ENCODE measurements at regions not wholly inside any gene's neighbourhood (a gene's known extent, or its start where the extent isn't known, plus 50 kb on each side); places are given as distances from the start of the nearest gene placed in this dataset.

DNA sequence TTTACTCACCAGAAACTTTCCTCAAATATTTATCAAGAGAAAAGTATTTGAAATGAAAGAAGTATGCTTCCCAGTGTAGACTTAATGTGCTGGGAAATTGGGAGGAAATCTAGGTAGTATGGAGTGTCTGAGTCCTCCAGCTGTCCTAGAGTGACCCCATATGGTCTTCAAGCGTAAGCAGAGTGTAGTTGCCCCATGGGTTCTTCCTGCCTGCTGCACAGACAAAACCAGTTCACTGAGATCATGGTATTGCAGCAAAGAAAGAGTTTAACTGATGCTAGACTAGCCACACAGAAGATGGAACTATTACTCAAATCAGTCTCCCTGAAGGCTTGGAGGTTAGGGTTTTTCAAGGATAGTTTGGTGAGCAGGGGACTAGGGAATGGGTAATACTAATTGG is 114.9 kb upstream of the PRLR start:
- H3K27me3 ChIP-seq = no peaks in the 10 kb centered on the region
- TF ChIP-seq POLR2A (IDR thresholded peaks at IDR 0.05) = no peak
- TF ChIP-seq, protein P1, sequence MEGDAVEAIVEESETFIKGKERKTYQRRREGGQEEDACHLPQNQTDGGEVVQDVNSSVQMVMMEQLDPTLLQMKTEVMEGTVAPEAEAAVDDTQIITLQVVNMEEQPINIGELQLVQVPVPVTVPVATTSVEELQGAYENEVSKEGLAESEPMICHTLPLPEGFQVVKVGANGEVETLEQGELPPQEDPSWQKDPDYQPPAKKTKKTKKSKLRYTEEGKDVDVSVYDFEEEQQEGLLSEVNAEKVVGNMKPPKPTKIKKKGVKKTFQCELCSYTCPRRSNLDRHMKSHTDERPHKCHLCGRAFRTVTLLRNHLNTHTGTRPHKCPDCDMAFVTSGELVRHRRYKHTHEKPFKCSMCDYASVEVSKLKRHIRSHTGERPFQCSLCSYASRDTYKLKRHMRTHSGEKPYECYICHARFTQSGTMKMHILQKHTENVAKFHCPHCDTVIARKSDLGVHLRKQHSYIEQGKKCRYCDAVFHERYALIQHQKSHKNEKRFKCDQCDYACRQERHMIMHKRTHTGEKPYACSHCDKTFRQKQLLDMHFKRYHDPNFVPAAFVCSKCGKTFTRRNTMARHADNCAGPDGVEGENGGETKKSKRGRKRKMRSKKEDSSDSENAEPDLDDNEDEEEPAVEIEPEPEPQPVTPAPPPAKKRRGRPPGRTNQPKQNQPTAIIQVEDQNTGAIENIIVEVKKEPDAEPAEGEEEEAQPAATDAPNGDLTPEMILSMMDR (IDR thresholded peaks at IDR 0.05) = no peak
- ATAC-seq = no peak
- H3K4me3 ChIP-seq = no peak overlapping the region
- no peaks in the 10 kb centered on the region for H3K9me3 ChIP-seq
- no peak overlapping the region for H3K27ac ChIP-seq
- no peaks in the 10 kb centered on the region for H3K36me3 ChIP-seq
- WGBS (ENCODE audit: insufficient coverage, low coverage, low lambda C conversion rate, missing lambda C conversion rate) = no CpG with 5 or more reads among the region's 1 CpG
- no peak for DNase-seq
- no peaks in the 10 kb centered on the region for H3K4me1 ChIP-seq
- intact Hi-C loops (cut with DNase I) = no loop called here

DNA sequence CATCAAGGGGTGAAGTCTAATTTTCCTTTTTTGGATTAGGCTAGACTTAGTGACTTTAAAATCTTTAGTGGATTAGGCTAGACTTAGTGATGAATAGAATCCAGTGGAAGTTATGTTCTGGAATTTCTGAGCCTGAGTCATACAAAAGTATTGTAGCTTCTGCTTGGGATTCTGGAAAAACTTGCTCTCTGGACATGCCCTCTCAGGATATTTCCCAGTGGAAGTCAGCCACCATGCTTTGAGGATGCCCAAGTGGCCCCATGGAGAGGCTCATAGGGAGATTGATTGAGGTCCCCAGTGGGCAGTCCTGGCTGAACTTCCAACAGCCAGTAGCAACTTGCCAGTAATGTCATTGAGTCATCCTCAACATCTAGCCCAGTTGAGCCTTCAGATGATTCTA is 112.4 kb upstream of the PRLR start:
- TF ChIP-seq POLR2A (IDR thresholded peaks at IDR 0.05) = no peak
- TF ChIP-seq, protein P1 (IDR thresholded peaks at IDR 0.05) = no peak
- Histone ChIP-seq H3K9me3 (no peaks in the 10 kb centered on the region), H3K4me1 (no peaks in the 10 kb centered on the region), H3K27ac (no peak overlapping the region), H3K27me3 (no peaks in the 10 kb centered on the region), H3K4me3 (no peak overlapping the region), H3K36me3 (no peaks in the 10 kb centered on the region)
- no peak for ATAC-seq
- no peak for DNase-seq
- intact Hi-C loops (cut with DNase I) = no loop called here

DNA sequence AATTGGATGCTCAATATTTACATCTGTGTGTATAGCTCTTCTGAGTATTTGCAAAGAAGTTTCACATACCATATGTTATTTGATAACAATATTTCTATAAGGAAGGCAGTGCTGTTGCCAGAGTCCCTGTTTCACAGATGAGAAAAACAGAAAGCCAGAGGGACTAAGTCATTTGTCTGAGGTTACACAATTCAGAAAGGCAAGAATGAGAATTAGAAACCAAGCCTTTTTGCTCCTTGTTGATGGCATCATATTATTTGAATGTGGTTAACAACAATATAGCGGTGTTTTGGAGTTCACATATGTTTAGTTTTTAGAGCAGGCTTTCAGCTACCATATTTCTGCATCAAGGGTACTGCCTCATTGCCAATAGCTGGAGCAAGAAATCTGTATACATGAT is 110.9 kb upstream of the PRLR start:
- H3K4me1 ChIP-seq = no peaks in the 10 kb centered on the region
- no peak for DNase-seq
- H3K27ac ChIP-seq = no peak overlapping the region
- no peaks in the 10 kb centered on the region for H3K9me3 ChIP-seq
- H3K4me3 ChIP-seq = no peak overlapping the region
- no peaks in the 10 kb centered on the region for H3K36me3 ChIP-seq
- H3K27me3 ChIP-seq = no peaks in the 10 kb centered on the region
- no peak for TF ChIP-seq POLR2A (IDR thresholded peaks at IDR 0.05)
- TF ChIP-seq, protein P1 (IDR thresholded peaks at IDR 0.05) = no peak
- no peak for ATAC-seq
- intact Hi-C loops (cut with DNase I) = no loop called here
- WGBS (ENCODE audit: insufficient coverage, low coverage, low lambda C conversion rate, missing lambda C conversion rate) = 92% methylated on average over 1 of the region's 1 CpG

DNA sequence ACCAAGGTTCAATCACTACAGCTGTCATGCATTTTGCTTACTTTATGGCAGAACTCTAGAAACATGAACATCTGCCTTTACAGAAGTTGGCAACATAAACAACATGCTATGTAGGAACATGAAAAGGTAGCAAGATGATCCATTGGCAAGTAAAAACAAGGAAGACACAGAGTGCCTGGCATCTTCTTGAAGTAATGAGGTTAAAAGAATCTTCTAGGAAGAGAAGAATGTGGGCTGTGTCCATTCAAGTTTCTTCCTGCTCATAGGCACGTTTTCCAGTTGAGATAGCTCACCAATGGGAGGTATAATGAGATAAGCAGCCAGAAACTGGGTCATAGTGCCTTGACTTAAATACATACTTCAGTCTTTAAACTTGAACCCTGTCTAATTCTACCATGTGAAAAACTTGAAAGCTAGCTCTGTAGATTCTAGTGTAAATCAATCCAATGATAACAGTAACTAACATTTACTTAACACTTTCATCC is 109.4 kb upstream of the PRLR start:
- Histone ChIP-seq H3K36me3 (no peaks in the 10 kb centered on the region), H3K4me1 (no peaks in the 10 kb centered on the region), H3K27me3 (no peaks in the 10 kb centered on the region), H3K4me3 (no peak overlapping the region), H3K27ac (no peak overlapping the region), H3K9me3 (no peaks in the 10 kb centered on the region)
- ATAC-seq (no peak), DNase-seq (no peak)
- intact Hi-C loops (cut with DNase I) = no loop called here
- TF ChIP-seq, protein P1 (IDR thresholded peaks at IDR 0.05) = no peak
- no peak for TF ChIP-seq POLR2A (IDR thresholded peaks at IDR 0.05)
- 33% methylated on average over 1 of the region's 1 CpG for WGBS (ENCODE audit: insufficient coverage, low coverage, low lambda C conversion rate, missing lambda C conversion rate)

DNA sequence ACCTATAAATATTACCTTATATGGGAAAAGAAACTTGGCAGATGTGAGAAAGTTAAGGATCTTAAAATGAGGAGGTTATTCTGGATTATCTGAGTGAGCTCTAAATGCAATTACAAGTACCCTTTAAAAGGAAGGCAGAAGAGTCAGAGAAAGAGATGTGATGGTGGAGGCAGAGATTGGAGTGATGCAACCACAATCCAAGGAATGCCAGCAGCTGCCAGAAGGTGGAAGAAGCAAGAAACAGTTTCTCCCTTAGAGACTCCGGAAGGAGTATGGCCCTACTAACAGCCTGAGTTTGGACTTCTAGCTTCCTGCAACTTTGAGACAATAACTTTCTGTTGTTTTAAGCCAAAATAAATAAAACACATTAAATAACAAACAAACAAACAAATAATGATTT is 108.7 kb upstream of the PRLR start:
- no peaks in the 10 kb centered on the region for H3K9me3 ChIP-seq
- intact Hi-C loops (cut with DNase I) = no loop called here
- no peak for DNase-seq
- H3K4me3 ChIP-seq = no peak overlapping the region
- 91% methylated on average over 1 of the region's 1 CpG for WGBS (ENCODE audit: insufficient coverage, low coverage, low lambda C conversion rate, missing lambda C conversion rate)
- H3K36me3 ChIP-seq = no peaks in the 10 kb centered on the region
- TF ChIP-seq, protein P1 (IDR thresholded peaks at IDR 0.05) = no peak
- no peaks in the 10 kb centered on the region for H3K4me1 ChIP-seq
- ATAC-seq = no peak
- H3K27ac ChIP-seq = no peak overlapping the region
- no peaks in the 10 kb centered on the region for H3K27me3 ChIP-seq
